ENCODE measurements at regions not wholly inside any gene's neighbourhood (a gene's known extent, or its start where the extent isn't known, plus 50 kb on each side); places are given as distances from the start of the nearest gene placed in this dataset.

DNA sequence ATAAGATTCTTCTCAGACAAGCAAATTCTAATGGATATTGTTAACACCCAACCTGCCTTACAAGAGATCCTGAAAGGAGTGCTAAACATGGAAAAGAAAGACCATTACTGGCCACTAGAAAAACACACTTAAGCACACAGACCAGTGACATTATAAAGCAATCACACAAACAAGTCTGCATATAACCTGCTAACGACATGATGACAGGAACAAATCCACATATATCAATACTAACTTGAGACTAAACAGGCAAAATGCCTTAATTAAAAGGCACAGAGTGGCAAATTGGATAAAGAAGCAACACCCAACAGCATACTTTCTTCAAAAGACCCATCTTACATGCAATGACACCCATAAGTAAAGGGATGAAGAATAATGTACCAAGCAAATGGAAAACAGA, 100.5 kb upstream of the PCDH18 start:
- TF ChIP-seq, protein P1, sequence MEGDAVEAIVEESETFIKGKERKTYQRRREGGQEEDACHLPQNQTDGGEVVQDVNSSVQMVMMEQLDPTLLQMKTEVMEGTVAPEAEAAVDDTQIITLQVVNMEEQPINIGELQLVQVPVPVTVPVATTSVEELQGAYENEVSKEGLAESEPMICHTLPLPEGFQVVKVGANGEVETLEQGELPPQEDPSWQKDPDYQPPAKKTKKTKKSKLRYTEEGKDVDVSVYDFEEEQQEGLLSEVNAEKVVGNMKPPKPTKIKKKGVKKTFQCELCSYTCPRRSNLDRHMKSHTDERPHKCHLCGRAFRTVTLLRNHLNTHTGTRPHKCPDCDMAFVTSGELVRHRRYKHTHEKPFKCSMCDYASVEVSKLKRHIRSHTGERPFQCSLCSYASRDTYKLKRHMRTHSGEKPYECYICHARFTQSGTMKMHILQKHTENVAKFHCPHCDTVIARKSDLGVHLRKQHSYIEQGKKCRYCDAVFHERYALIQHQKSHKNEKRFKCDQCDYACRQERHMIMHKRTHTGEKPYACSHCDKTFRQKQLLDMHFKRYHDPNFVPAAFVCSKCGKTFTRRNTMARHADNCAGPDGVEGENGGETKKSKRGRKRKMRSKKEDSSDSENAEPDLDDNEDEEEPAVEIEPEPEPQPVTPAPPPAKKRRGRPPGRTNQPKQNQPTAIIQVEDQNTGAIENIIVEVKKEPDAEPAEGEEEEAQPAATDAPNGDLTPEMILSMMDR (IDR thresholded peaks at IDR 0.05 in 8 of 11, conservative IDR thresholded peaks at IDR 0.05 in 3 of 11), result no peak
- TF ChIP-seq POLR2A (IDR thresholded peaks at IDR 0.05), result no peak
